Ovary (tissue), 7 donors: ENCODE measurements at regions not wholly inside any gene's neighbourhood (a gene's known extent, or its start where the extent isn't known, plus 50 kb on each side); places are given as distances from the start of the nearest gene placed in this dataset.

Experiments used
- DNase-seq, 5 donors: peaks; one replicate each; pipeline ENCODE4 v3.0.0-alpha.2; 2019 to 2020
- H3K27ac ChIP-seq, 2 donors: fragments of 200-600 bp; one replicate each; pipeline versions ENCODE4 v1.5.1 to v1.8.0; 2019 to 2022
- H3K27me3 ChIP-seq: fragments of 200-600 bp; one replicate; pipeline ENCODE4 v1.8.0; 2022
- H3K36me3 ChIP-seq: fragments of 200-600 bp; sonication (generic); one replicate; pipeline ENCODE4 v1.5.1; 2019
- H3K4me1 ChIP-seq: one replicate; pipeline ENCODE4 v1.8.1; 2013; ENCODE audit warnings: mild to moderate bottlenecking, moderate library complexity; ENCODE audit not compliant: insufficient read depth
- H3K4me3 ChIP-seq: fragments of 200-600 bp; sonication (generic); one replicate; pipeline ENCODE4 v1.5.1; 2017
- H3K9me3 ChIP-seq, 2 donors: fragments of 200-600 bp in 1 of 2; sonication (generic) in 1 of 2; one replicate each; pipeline versions ENCODE4 v1.5.1 to v1.8.1; 2013 to 2019; ENCODE audit warnings: mild to moderate bottlenecking in 1 of 2, moderate library complexity in 1 of 2
- EP300 ChIP-seq: sonication (generic); formaldehyde crosslinking; IDR thresholded peaks from one replicate; pipeline ENCODE4 v1.6.1; 2017; ENCODE audit warnings: antibody characterized with exemption
- POLR2A ChIP-seq: fragments of 450-650 bp; IDR thresholded peaks from one replicate; pipeline ENCODE4 v1.6.1; 2017; ENCODE audit warnings: antibody characterized with exemption, mild to moderate bottlenecking, moderate library complexity
- WGBS, 3 donors: extraction: QIAGEN DNeasy Blood & Tissue Kit in 1 of 3; methylation state at CpG; one replicate each; pipeline versions ENCODE4 v1.1.5 to v1.1.7; 2013 to 2017; 5-methylcytosine and 5-hydroxymethylcytosine counted together
- intact Hi-C, 4 donors: fragments of 100-400 bp; cut with DNase I; formaldehyde crosslinking; loops; one replicate each; pipeline versions ENCODE4 v1.11.0 to v1.15.1; 2022 to 2023
- TF ChIP-seq, protein P1 (sequence below), 3 donors: fragments of 450-650 bp in 2 of 3; fragments of 200-600 bp in 1 of 3; IDR thresholded peaks; one replicate each; pipeline versions ENCODE4 v1.5.1 to v1.8.0; 2016 to 2022; ENCODE audit warnings: antibody characterized with exemption in 3 of 3, mild to moderate bottlenecking in 1 of 3
- donor health status: DM: no; HTN: no; CAD: no; lungs with moderate emphysema.
- donor health status: DM: no; HTN: no; CAD: no.
- donor health status: Bipolar disorder and iron deficiency.
- donor health status: DM: no; HTN: no; CAD: no.
- donor health status: DM: yes; HTN: yes; CAD: no.

DNA sequence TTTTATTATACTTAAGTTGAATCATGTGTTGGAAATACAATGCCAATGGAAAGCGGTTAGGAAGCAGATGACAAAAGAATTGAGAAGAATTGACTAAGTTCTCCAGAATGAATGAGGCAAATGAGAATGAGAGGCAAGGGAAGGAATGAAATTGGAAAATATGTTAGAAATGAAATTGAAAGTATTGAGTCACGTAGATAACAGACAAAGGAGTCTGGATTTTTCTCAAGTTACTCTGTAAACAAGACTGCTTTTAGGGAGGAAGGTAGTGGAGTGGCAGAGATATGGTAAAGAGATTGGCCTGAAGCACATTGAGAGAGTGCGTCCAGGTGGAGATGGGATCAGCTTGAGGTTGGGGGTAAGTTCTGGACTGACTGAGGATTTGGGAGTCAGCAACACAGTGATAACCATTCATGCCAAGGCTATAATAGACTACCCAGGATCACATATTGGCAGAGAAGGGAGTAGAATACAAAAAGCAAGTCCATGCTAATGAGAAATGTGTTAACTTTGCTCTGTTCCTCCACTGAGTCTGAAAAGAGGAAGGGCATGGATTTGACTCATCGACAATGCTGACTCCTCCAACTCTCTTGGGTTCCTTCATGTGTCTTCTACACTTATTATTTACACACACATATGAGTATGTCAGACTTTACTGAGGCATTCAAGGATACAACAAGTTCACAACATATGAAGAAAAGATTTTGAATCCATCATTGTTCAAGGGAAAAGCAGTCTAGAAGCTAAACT lies 814.2 kb upstream of the ZNF608 start:
- TF ChIP-seq POLR2A (no peak), EP300 (no peak)
- TF ChIP-seq, protein P1, sequence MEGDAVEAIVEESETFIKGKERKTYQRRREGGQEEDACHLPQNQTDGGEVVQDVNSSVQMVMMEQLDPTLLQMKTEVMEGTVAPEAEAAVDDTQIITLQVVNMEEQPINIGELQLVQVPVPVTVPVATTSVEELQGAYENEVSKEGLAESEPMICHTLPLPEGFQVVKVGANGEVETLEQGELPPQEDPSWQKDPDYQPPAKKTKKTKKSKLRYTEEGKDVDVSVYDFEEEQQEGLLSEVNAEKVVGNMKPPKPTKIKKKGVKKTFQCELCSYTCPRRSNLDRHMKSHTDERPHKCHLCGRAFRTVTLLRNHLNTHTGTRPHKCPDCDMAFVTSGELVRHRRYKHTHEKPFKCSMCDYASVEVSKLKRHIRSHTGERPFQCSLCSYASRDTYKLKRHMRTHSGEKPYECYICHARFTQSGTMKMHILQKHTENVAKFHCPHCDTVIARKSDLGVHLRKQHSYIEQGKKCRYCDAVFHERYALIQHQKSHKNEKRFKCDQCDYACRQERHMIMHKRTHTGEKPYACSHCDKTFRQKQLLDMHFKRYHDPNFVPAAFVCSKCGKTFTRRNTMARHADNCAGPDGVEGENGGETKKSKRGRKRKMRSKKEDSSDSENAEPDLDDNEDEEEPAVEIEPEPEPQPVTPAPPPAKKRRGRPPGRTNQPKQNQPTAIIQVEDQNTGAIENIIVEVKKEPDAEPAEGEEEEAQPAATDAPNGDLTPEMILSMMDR (IDR thresholded peaks at IDR 0.05): no peak
- Histone ChIP-seq H3K4me3 (no peak overlapping the region), H3K36me3 (no peaks in the 10 kb centered on the region), H3K27me3 (no peaks in the 10 kb centered on the region), H3K27ac (no peak overlapping the region), H3K4me1 (no peaks in the 10 kb centered on the region), H3K9me3 (no peaks in the 10 kb centered on the region)
- no peak for DNase-seq
- intact Hi-C loops: no loop called here
- 85 to 87% (median 86%) methylated on average over 4 of the region's 4 CpGs for WGBS, 3 donors

DNA sequence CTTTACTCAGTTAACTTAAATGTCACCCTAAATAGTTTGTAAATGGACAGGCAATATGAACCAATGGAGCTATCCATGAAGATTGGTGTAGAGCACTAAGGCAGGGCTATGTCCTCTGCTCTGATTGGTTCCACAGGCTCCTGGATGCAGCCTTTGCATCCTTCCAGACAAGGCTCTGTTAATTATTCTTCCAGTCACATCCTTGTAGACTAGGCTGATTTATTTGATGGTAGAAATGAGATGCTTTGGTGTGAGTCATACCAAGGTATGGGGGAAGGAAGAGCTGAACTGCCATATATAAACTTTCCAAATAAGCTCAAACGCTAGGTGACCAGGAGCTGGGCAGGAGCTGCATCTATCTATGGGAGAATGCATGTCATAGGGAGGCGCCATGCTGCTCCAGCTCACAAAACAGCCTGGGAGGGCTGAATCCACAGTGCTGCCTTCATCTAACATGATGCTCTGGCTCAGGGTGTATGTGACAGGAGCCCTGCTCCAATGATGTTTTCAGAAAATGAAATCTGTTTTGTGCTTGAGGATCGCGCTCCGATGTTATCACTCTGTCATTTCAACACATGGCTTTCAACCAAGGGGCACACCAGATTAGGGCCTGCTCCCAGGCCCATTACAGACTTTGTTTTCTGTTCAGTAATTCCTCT lies 818.0 kb upstream of the ZNF608 start:
- no peak overlapping the region for H3K27ac ChIP-seq
- no peak for DNase-seq
- no peaks in the 10 kb centered on the region for H3K36me3 ChIP-seq
- 95 to 96% (median 95%) methylated on average over 5 of the region's 5 CpGs for WGBS, 3 donors
- no peaks in the 10 kb centered on the region for H3K4me1 ChIP-seq
- no peaks in the 10 kb centered on the region for H3K9me3 ChIP-seq
- no peak overlapping the region for H3K4me3 ChIP-seq
- H3K27me3 ChIP-seq: no peaks in the 10 kb centered on the region
- intact Hi-C loops: no loop called here
- no peak for TF ChIP-seq EP300

DNA sequence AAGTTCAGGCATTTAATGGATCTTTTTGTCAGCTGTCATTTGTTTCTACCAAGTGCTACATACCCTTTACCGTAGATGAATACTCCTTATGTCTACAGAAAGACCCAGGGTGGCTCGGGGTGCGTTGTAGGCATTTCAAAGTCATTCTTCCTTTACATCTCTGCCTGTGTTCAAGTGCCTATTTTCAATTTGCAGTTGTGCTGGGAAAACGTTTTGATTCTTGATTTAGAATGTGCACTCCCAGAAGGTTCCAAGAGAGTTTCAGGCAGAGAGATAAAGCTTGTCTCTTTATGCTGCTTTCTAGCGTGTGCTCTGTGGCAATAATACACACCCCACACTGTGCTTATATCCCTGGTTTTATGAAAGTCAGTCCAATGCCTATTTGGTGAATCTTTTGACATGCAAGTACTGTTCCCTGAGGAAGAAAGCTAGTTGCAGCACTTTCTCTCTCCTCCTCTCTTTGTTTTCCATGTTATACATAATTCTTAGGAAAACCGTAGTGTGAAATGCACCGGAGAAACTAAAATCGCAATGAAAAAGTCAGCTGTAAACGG lies 828.1 kb upstream of the ZNF608 start:
- H3K27ac ChIP-seq: no peak overlapping the region
- DNase-seq: no peak
- no peaks in the 10 kb centered on the region for H3K4me1 ChIP-seq
- no peak overlapping the region for H3K4me3 ChIP-seq
- 71 to 81% (median 79%) methylated on average over 9 of the region's 9 CpGs for WGBS, 3 donors
- no peaks in the 10 kb centered on the region for H3K27me3 ChIP-seq
- no peaks in the 10 kb centered on the region for H3K36me3 ChIP-seq
- H3K9me3 ChIP-seq: no peaks in the 10 kb centered on the region
- TF ChIP-seq POLR2A (no peak), EP300 (no peak)
- TF ChIP-seq, protein P1 (IDR thresholded peaks at IDR 0.05): no peak
- intact Hi-C loops: no loop called here

DNA sequence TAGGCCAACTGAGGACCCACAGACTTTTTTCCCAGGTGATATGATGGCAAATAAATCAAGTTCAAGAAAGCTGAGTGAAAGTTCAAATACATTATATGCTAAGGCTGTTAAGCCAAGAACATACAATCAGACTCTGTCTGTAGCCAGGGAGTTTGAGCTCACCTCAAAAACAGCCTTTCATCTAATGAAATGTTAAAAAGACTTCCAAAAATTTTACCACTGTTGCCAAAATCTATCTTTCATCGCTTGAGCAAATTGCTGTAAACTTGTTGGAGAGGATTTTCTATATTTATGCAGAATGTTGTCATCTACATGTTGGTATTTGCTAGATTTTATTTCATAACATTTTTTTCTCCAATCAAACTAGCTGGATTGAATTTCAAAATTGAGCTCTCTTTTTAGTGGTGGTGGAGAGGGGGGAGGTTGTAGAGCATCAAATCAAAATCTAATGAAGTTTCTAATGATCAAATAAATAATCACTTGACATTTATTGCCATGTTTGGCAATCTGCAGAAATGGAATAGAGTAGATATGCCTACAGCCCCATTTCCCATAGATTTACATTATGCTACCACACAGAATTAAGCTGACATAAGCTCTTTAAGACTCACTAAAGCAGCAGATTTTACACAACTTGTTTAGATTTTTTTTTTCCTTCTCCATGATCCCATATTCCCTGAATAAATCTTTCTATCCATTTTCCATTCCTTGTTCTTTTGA lies 828.9 kb upstream of the ZNF608 start:
- intact Hi-C loops: no loop called here
- Histone ChIP-seq H3K4me1 (no peaks in the 10 kb centered on the region), H3K4me3 (no peak overlapping the region), H3K27ac (no peak overlapping the region), H3K27me3 (no peaks in the 10 kb centered on the region), H3K36me3 (no peaks in the 10 kb centered on the region), H3K9me3 (no peaks in the 10 kb centered on the region)
- TF ChIP-seq POLR2A (no peak), EP300 (no peak)
- TF ChIP-seq, protein P1 (IDR thresholded peaks at IDR 0.05): no peak
- DNase-seq: no peak
- WGBS, 3 donors: 57 to 82% (median 77%) methylated on average over 1 of the region's 1 CpG
